ENCODE measurements at regions not wholly inside any gene's neighbourhood (a gene's known extent, or its start where the extent isn't known, plus 50 kb on each side); places are given as distances from the start of the nearest gene placed in this dataset.

DNA sequence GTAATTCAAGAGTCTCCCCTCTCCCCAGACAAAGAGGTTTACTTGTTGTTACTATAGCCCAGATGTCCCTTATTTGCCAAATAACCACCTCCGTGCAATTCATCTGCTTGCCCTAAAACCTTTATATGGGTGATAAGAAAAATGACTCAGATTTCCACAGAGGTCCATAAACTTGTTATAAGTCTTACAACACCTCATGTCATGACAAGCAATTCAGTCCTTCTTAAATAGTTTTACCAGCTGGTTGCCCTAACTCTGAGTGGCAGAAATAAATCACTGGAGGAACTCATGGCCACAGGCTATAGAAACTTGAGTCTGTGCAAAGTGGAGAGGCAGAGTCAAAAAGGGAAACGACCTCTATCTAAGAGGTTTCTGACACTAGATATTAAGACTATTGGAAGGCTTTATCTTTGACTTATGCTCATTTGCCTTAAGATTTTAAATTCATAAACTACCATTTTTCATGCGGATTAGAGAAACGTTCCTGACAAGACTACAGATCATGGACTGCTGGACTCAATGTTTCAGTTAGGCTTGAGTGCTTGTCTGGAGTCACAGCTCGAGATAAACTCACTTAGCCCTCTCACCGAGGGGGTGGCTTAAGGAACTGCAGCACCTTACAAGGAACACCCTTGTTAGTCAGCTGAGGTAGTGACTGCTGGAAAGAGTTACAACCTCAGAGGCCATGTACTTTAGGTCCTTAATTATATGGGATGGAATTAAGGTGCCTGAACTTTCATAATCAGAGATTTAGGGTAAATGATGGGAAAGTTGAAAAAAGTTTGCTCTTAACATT is 662.5 kb upstream of the USP24 start:
- H3K79me1 ChIP-seq (ENCODE audit: low read depth, low read length) = no peaks in the 10 kb centered on the region
- ChIA-PET POLR2A (ENCODE audit: partially characterized antibody) (no interaction called here), CTCF (ENCODE audit: partially characterized antibody) (interaction anchor here (0.6 to 1.6 kb wide), 5 partner anchors 9 to 597 kb away, joined by 3 to 6 read pairs (median 4); no protein-coding TSS in a partner anchor)
- no peak overlapping the region for H3K14ac ChIP-seq (ENCODE audit: insufficient read length)
- no peak overlapping the region for H2BK20ac ChIP-seq (ENCODE audit: low read length)
- H3K9me3 ChIP-seq (ENCODE audit: insufficient read depth in 2 of 2, low read depth in 1 of 2, low read length in 1 of 2) = no peaks in the 10 kb centered on the region
- 86% methylated on average over 6 of the region's 6 CpGs; no CpG with 5 or more reads in 1 of the 2 experiments for WGBS, 2 experiments (ENCODE audit: extremely low coverage in 1 of 2, insufficient coverage in 1 of 2, insufficient read length in 1 of 2, insufficient replicate concordance in 2 of 2, low coverage in 1 of 2, low lambda C conversion rate in 2 of 2, missing lambda C conversion rate in 1 of 2)
- TF ChIP-seq TEAD4 (IDR thresholded peaks at IDR 0.05; ENCODE audit: low read depth, low read length) (no peak), KDM5A (IDR thresholded peaks at IDR 0.05; ENCODE audit: low read length) (no peak), SUZ12 (IDR thresholded peaks at IDR 0.05; ENCODE audit: low read length) (no peak), CHD1 (IDR thresholded peaks at IDR 0.05; ENCODE audit: low read depth, low read length) (no peak), GTF2F1 (IDR thresholded peaks at IDR 0.05; ENCODE audit: borderline replicate concordance, low read depth, low read length) (no peak), BACH1 (IDR thresholded peaks at IDR 0.05; ENCODE audit: low read length) (no peak), SIN3A (conservative IDR thresholded peaks at IDR 0.05 in 1 of 2, IDR thresholded peaks at IDR 0.05 in 1 of 2; ENCODE audit: low read depth in 1 of 2, low read length in 2 of 2) (no peak), POLR2AphosphoS5 (IDR thresholded peaks at IDR 0.05; ENCODE audit: low read depth, low read length) (no peak), HDAC6 (IDR thresholded peaks at IDR 0.05; ENCODE audit: low read depth, low read length) (no peak)
- no peak overlapping the region for H3K27ac ChIP-seq (ENCODE audit: low read depth, low read length)
- no peak overlapping the region for H2AK5ac ChIP-seq (ENCODE audit: low read depth, low read length)
- no peaks in the 10 kb centered on the region for H3K4me1 ChIP-seq (replicated peaks in 1 of 4; ENCODE audit: control insufficient read depth in 3 of 4, insufficient read depth in 4 of 4, low read length in 3 of 4)
- H3K4ac ChIP-seq (replicated peaks; ENCODE audit: insufficient read length, low read depth, low read length) = no peak overlapping the region
- H2AFZ ChIP-seq (ENCODE audit: low read length) = no peak overlapping the region
- H3K36me3 ChIP-seq (ENCODE audit: control insufficient read depth in 2 of 4, insufficient read depth in 4 of 4, low read length in 3 of 4) = no peaks in the 10 kb centered on the region
- no peak overlapping the region for H2BK120ac ChIP-seq (replicated peaks; ENCODE audit: low read depth, low read length)
- H2BK5ac ChIP-seq (ENCODE audit: low read depth, low read length) = no peak overlapping the region
- no peak overlapping the region for H4K91ac ChIP-seq (replicated peaks; ENCODE audit: insufficient read length, low read length)
- DNase-seq (ENCODE audit: low read depth in 1 of 2, low spot score in 2 of 2) (no peak), FAIRE-seq (no peak)
- no peak overlapping the region for H4K5ac ChIP-seq (ENCODE audit: insufficient read length, low read depth, low read length)
- H3K4me3 ChIP-seq (ENCODE audit: extremely low read depth in 1 of 4, insufficient read depth in 2 of 4, low read depth in 3 of 4, low read length in 4 of 4) = no peak overlapping the region
- H3K56ac ChIP-seq (replicated peaks; ENCODE audit: insufficient read length, low read depth, low read length) = no peak overlapping the region
- no peaks in the 10 kb centered on the region for H3K79me2 ChIP-seq (ENCODE audit: control insufficient read depth in 1 of 2, insufficient read depth in 2 of 2, low read length in 2 of 2)
- no peaks in the 10 kb centered on the region for H3K23me2 ChIP-seq (ENCODE audit: low read depth, low read length)
- no peak overlapping the region for H4K8ac ChIP-seq (ENCODE audit: extremely low read depth, insufficient read depth, low read length)
- no peak overlapping the region for H2BK12ac ChIP-seq (ENCODE audit: low read depth, low read length)
- H4K20me1 ChIP-seq (replicated peaks in 1 of 2; ENCODE audit: control insufficient read depth in 1 of 2, insufficient read depth in 2 of 2, low read length in 2 of 2) = no peaks in the 10 kb centered on the region
- no peak overlapping the region for H3K23ac ChIP-seq (ENCODE audit: insufficient read length)
- no peak overlapping the region for H2BK15ac ChIP-seq (ENCODE audit: low read length)
- H3K9ac ChIP-seq (replicated peaks in 1 of 4; ENCODE audit: extremely low read depth in 1 of 4, low read depth in 3 of 4, low read length in 3 of 4) = no peak overlapping the region
- H3K18ac ChIP-seq (ENCODE audit: extremely low read depth, low read length) = no peak overlapping the region
- no peaks in the 10 kb centered on the region for H3K27me3 ChIP-seq (replicated peaks in 1 of 4; ENCODE audit: control insufficient read depth in 3 of 4, extremely low read depth in 1 of 4, insufficient read depth in 3 of 4, low read length in 3 of 4)
- no peak overlapping the region for H3K4me2 ChIP-seq (ENCODE audit: insufficient read depth in 1 of 2, low read depth in 2 of 2, low read length in 2 of 2)
